HL-60 (cell line): ENCODE measurements at regions not wholly inside any gene's neighbourhood (a gene's known extent, or its start where the extent isn't known, plus 50 kb on each side); places are given as distances from the start of the nearest gene placed in this dataset.
"Not testable (repeated sequence)": the region's sequence is repeated elsewhere in the genome, so short reads cannot be mapped to it uniquely, and the experiment has no call there.

ENCODE experiments used
- DNase-seq, 2 experiments: peaks; one replicate each; pipeline ENCODE4 v3.0.0-alpha.2; 2010 to 2020; ENCODE audit warnings: low read depth in 1 of 2, low spot score in 1 of 2
- H3K27ac ChIP-seq: fragments of 250-450 bp; sonication (Bioruptor Pico); replicated peaks from 2 replicates; pipeline ENCODE4 v1.5.1; 2020; ENCODE audit warnings: mild to moderate bottlenecking, moderate library complexity
- H3K27me3 ChIP-seq: fragments of 250-450 bp; sonication (Bioruptor Pico); 2 replicates; pipeline ENCODE4 v1.5.1; 2021; ENCODE audit warnings: mild to moderate bottlenecking, moderate library complexity; ENCODE audit not compliant: insufficient read depth, poor library complexity, severe bottlenecking
- H3K4me3 ChIP-seq: replicated peaks from 2 replicates; pipeline ENCODE4 v1.5.1; 2011; ENCODE audit warnings: mild to moderate bottlenecking, control low read depth, low read length; ENCODE audit not compliant: insufficient read depth
- CTCF ChIP-seq: IDR thresholded peaks from one replicate; pipeline ENCODE4 v1.5.1; 2011; ENCODE audit warnings: low read length, control low read depth, inconsistent platforms; ENCODE audit not compliant: insufficient read depth
- GABPA ChIP-seq: IDR thresholded peaks from 2 replicates; pipeline ENCODE4 v1.6.1; 2012; ENCODE audit warnings: low read depth
- POLR2AphosphoS5 ChIP-seq: IDR thresholded peaks from 2 replicates; pipeline ENCODE4 v1.6.1; 2012; ENCODE audit warnings: low read depth
- REST ChIP-seq: IDR thresholded peaks from 2 replicates; pipeline ENCODE4 v1.6.1; 2012; ENCODE audit warnings: low read depth; ENCODE audit not compliant: insufficient replicate concordance
- SPI1 ChIP-seq: IDR thresholded peaks from 2 replicates; pipeline ENCODE4 v1.6.1; 2012; ENCODE audit warnings: low read depth, mild to moderate bottlenecking, borderline replicate concordance

- H3K4me3 ChIP-seq = no peak overlapping the region
- H3K27me3 ChIP-seq = no peaks in the 10 kb centered on the region
- no peak for DNase-seq
- no peak for TF ChIP-seq CTCF
- no peak overlapping the region for H3K27ac ChIP-seq
Measured at GRCh38 chr7:15131661-15132060, 229.1 kb upstream of the DGKB start.

- Histone ChIP-seq H3K4me3 (no peak overlapping the region), H3K27me3 (no peaks in the 10 kb centered on the region), H3K27ac (no peak overlapping the region)
- no peak for TF ChIP-seq GABPA
- TF ChIP-seq POLR2AphosphoS5 = no peak
- TF ChIP-seq REST = no peak
- TF ChIP-seq CTCF = no peak
- no peak for TF ChIP-seq SPI1
- DNase-seq = no peak
Measured at GRCh38 chr7:15130666-15131541, 228.4 kb upstream of the DGKB start.

GRCh38 chr7:15128716-15129115 is 226.2 kb upstream of the DGKB start:
- no peak for DNase-seq

GRCh38 chr7:15126653-15127052 is 224.1 kb upstream of the DGKB start:
- not testable (repeated sequence) for H3K27me3 ChIP-seq, H3K27ac ChIP-seq, H3K4me3 ChIP-seq, DNase-seq

More at GRCh38 chr7:15128716-15129115, 226.2 kb upstream of the DGKB start:
- Histone ChIP-seq H3K27me3 (no peaks in the 10 kb centered on the region), H3K4me3 (no peak overlapping the region), H3K27ac (no peak overlapping the region)
- no peak for TF ChIP-seq SPI1

- Histone ChIP-seq H3K27me3 (no peaks in the 10 kb centered on the region), H3K4me3 (no peak overlapping the region), H3K27ac (no peak overlapping the region)
- no peak for TF ChIP-seq SPI1
- no peak for DNase-seq
Measured at GRCh38 chr7:15123901-15124300, 221.3 kb upstream of the DGKB start.

GRCh38 chr7:15113752-15114151 is 211.2 kb upstream of the DGKB start:
- Histone ChIP-seq H3K27ac (no peak overlapping the region), H3K27me3 (no peaks in the 10 kb centered on the region), H3K4me3 (no peak overlapping the region)
- no peak for DNase-seq
- TF ChIP-seq SPI1 (no peak), GABPA (no peak), CTCF (no peak), POLR2AphosphoS5 (no peak), REST (no peak)
